SK-N-SH treated with all-trans-retinoic acid at 6 μM for 48 hours (cell line): ENCODE measurements at regions not wholly inside any gene's neighbourhood (a gene's known extent, or its start where the extent isn't known, plus 50 kb on each side); places are given as distances from the start of the nearest gene placed in this dataset.

ENCODE experiments used
- ATAC-seq: fragments of 200-7000 bp; cut with Tn5 transposase; 3 replicates; pipeline ENCODE4 v1.9.1; 2020; ENCODE audit warnings: mild to moderate bottlenecking, moderate library complexity
- ARNTL ChIP-seq: fragments of 450-650 bp; formaldehyde crosslinking; IDR thresholded peaks from 2 replicates; pipeline ENCODE4 v1.5.0; 2020; ENCODE audit warnings: low read depth, mild to moderate bottlenecking, moderate library complexity, borderline replicate concordance
- BACH2 ChIP-seq: fragments of 250-450 bp; sonication (Bioruptor Pico); IDR thresholded peaks from 2 replicates; pipeline ENCODE4 v1.9.0; 2021; ENCODE audit warnings: mild to moderate bottlenecking, borderline replicate concordance
- CREB5 ChIP-seq: fragments of 250-450 bp; sonication (Bioruptor Pico); IDR thresholded peaks from 2 replicates; pipeline ENCODE4 v1.5.1; 2020; ENCODE audit warnings: low read depth, mild to moderate bottlenecking, moderate library complexity
- CSDC2 ChIP-seq: fragments of 250-450 bp; sonication (Bioruptor Pico); IDR thresholded peaks from 2 replicates; pipeline ENCODE4 v1.5.0; 2020; ENCODE audit warnings: mild to moderate bottlenecking, moderate library complexity
- CSRNP3 ChIP-seq: fragments of 250-450 bp; sonication (Bioruptor Pico); IDR thresholded peaks from 2 replicates; pipeline ENCODE4 v1.5.1; 2021; ENCODE audit warnings: mild to moderate bottlenecking, moderate library complexity
- ESRRG ChIP-seq: fragments of 250-450 bp; sonication (Bioruptor Pico); IDR thresholded peaks from 2 replicates; pipeline ENCODE4 v1.6.1; 2021; ENCODE audit warnings: mild to moderate bottlenecking
- GLIS3 ChIP-seq: fragments of 250-450 bp; sonication (Bioruptor Pico); IDR thresholded peaks from 2 replicates; pipeline ENCODE4 v1.5.0; 2020; ENCODE audit warnings: mild to moderate bottlenecking, moderate library complexity
- ISL1 ChIP-seq: fragments of 250-450 bp; sonication (Bioruptor Pico); IDR thresholded peaks from 2 replicates; pipeline ENCODE4 v2.1.2; 2022; ENCODE audit warnings: mild to moderate bottlenecking, moderate library complexity
- OSR1 ChIP-seq: fragments of 250-450 bp; sonication (Bioruptor Pico); IDR thresholded peaks from 2 replicates; pipeline ENCODE4 v1.8.0; 2022; ENCODE audit warnings: moderate library complexity, mild to moderate bottlenecking, inconsistent platforms
- PATZ1 ChIP-seq: fragments of 250-450 bp; sonication (Bioruptor Pico); IDR thresholded peaks from 2 replicates; pipeline ENCODE4 v1.8.0; 2020; ENCODE audit warnings: mild to moderate bottlenecking, moderate library complexity, borderline replicate concordance
- POU6F1 ChIP-seq: fragments of 250-450 bp; sonication (Bioruptor Pico); IDR thresholded peaks from 2 replicates; pipeline ENCODE4 v1.8.0; 2021; ENCODE audit warnings: low read depth, mild to moderate bottlenecking, moderate library complexity, borderline replicate concordance
- PPARA ChIP-seq: fragments of 250-450 bp; sonication (Bioruptor Pico); IDR thresholded peaks from 2 replicates; pipeline ENCODE4 v1.5.0; 2020; ENCODE audit warnings: mild to moderate bottlenecking, borderline replicate concordance
- RARB ChIP-seq: fragments of 250-450 bp; sonication (Bioruptor Pico); IDR thresholded peaks from 2 replicates; pipeline ENCODE4 v1.8.0; 2021; ENCODE audit warnings: mild to moderate bottlenecking, moderate library complexity
- SNAI2 ChIP-seq: fragments of 250-450 bp; sonication (Bioruptor Pico); IDR thresholded peaks from 2 replicates; pipeline ENCODE4 v1.5.0; 2020; ENCODE audit warnings: mild to moderate bottlenecking, moderate library complexity
- TCF4 ChIP-seq: fragments of 250-450 bp; sonication (Bioruptor Pico); IDR thresholded peaks from 2 replicates; pipeline ENCODE4 v1.8.0; 2021; ENCODE audit warnings: mild to moderate bottlenecking, moderate library complexity, borderline replicate concordance
- TOX ChIP-seq: fragments of 250-450 bp; sonication (Bioruptor Pico); IDR thresholded peaks from 2 replicates; pipeline ENCODE4 v1.8.0; 2021; ENCODE audit warnings: mild to moderate bottlenecking, moderate library complexity, borderline replicate concordance
- TSHZ2 ChIP-seq: fragments of 250-450 bp; sonication (Bioruptor Pico); IDR thresholded peaks from 2 replicates; pipeline ENCODE4 v1.5.0; 2020; ENCODE audit warnings: mild to moderate bottlenecking, moderate library complexity
- ZC3H10 ChIP-seq: fragments of 250-450 bp; sonication (Bioruptor Pico); IDR thresholded peaks from 2 replicates; pipeline ENCODE4 v1.5.1; 2021; ENCODE audit warnings: mild to moderate bottlenecking, moderate library complexity
- ZFP3 ChIP-seq: fragments of 250-450 bp; sonication (Bioruptor Pico); IDR thresholded peaks from 2 replicates; pipeline ENCODE4 v1.5.0; 2020; ENCODE audit warnings: mild to moderate bottlenecking, moderate library complexity
- ZFP30 ChIP-seq: fragments of 450-650 bp; formaldehyde crosslinking; IDR thresholded peaks from 2 replicates; pipeline ENCODE4 v1.5.0; 2022; ENCODE audit warnings: mild to moderate bottlenecking, moderate library complexity
- ZNF565 ChIP-seq: fragments of 450-650 bp; formaldehyde crosslinking; conservative IDR thresholded peaks from 2 replicates; pipeline ENCODE4 v1.5.0; 2020; ENCODE audit warnings: low read depth, mild to moderate bottlenecking, moderate library complexity
- ZNF70 ChIP-seq: fragments of 450-650 bp; formaldehyde crosslinking; IDR thresholded peaks from 2 replicates; pipeline ENCODE4 v1.5.0; 2020; ENCODE audit warnings: mild to moderate bottlenecking, moderate library complexity
- ZNF8 ChIP-seq: fragments of 450-650 bp; formaldehyde crosslinking; IDR thresholded peaks from 2 replicates; pipeline ENCODE4 v1.5.0; 2020; ENCODE audit warnings: mild to moderate bottlenecking, moderate library complexity

- ATAC-seq, result peak; percentile 87
- TF ChIP-seq ESRRG (CRISPR knock-in tag), result no peak
- peak; percentile 68 for TF ChIP-seq SNAI2 (CRISPR knock-in tag)
- TF ChIP-seq CSDC2 (CRISPR knock-in tag), result no peak
- no peak for TF ChIP-seq ARNTL (CRISPR knock-in tag)
- peak; percentile 85; the same call in 1 of the 2 replicates for TF ChIP-seq POU6F1 (CRISPR knock-in tag)
- TF ChIP-seq PATZ1 (CRISPR knock-in tag), result peak; percentile 10; the same call in 1 of the 2 replicates
- TF ChIP-seq TCF4 (CRISPR knock-in tag), result peak; percentile 59
- peak; percentile 27; the same call in 1 of the 2 replicates for TF ChIP-seq TOX (CRISPR knock-in tag)
- no peak for TF ChIP-seq ZFP3 (CRISPR knock-in tag)
- TF ChIP-seq ZNF8 (CRISPR knock-in tag), result peak; percentile 44; the same call in 1 of the 2 replicates
- peak; percentile 38; the same call in 1 of the 2 replicates for TF ChIP-seq RARB (CRISPR knock-in tag)
- peak; percentile 72 for TF ChIP-seq ZC3H10
- TF ChIP-seq BACH2 (CRISPR knock-in tag), result no peak
- peak; percentile 97 for TF ChIP-seq ZNF70 (CRISPR knock-in tag)
- TF ChIP-seq CREB5 (CRISPR knock-in tag), result 0 out of 2 replicates have a peak, but pooled peaks have one; percentile 15
- TF ChIP-seq OSR1 (CRISPR knock-in tag), result no peak
- peak; percentile 97 for TF ChIP-seq TSHZ2 (CRISPR knock-in tag)
- 0 out of 2 replicates have a peak, but pooled peaks have one; percentile 12 for TF ChIP-seq ZNF565 (CRISPR knock-in tag)
- TF ChIP-seq PPARA (CRISPR knock-in tag), result peak; percentile 71; the same call in 1 of the 2 replicates
- TF ChIP-seq ZFP30 (CRISPR knock-in tag), result no peak
- peak; percentile 59; the same call in 1 of the 2 replicates for TF ChIP-seq CSRNP3 (CRISPR knock-in tag)
- TF ChIP-seq ISL1 (CRISPR knock-in tag), result no peak; the same call in none of the 2 replicates
- TF ChIP-seq GLIS3 (CRISPR knock-in tag), result no peak
These were observed 808.7 kb downstream of the NCAM2 start for GRCh38 chr21:21806711-21807597.

GRCh38 chr21:21807598-21807903 lies 809.3 kb downstream of the NCAM2 start:
- peak; percentile 89 for ATAC-seq
- TF ChIP-seq ZNF70 (CRISPR knock-in tag) (no peak), ZNF565 (CRISPR knock-in tag) (0 out of 2 replicates have a peak, but pooled peaks have one; percentile 45), ZFP3 (CRISPR knock-in tag) (no peak), TSHZ2 (CRISPR knock-in tag) (peak; percentile 44; the same call in 1 of the 2 replicates)
